H9 (cell line): ENCODE measurements at regions not wholly inside any gene's neighbourhood (a gene's known extent, or its start where the extent isn't known, plus 50 kb on each side); places are given as distances from the start of the nearest gene placed in this dataset.

ENCODE experiments used
- DNase-seq: peaks from one replicate; pipeline ENCODE4 v3.0.0-alpha.2; 2017
- H2AFZ ChIP-seq: one replicate; pipeline ENCODE4 v1.6.1; 2013; ENCODE audit warnings: mild to moderate bottlenecking, low read length, control low read depth, moderate library complexity
- H2AK5ac ChIP-seq: 2 replicates; pipeline ENCODE4 v1.6.1; 2013; ENCODE audit warnings: low read length, control low read depth, mixed read lengths; ENCODE audit not compliant: insufficient read length
- H2BK120ac ChIP-seq: one replicate; pipeline ENCODE4 v1.6.1; 2013; ENCODE audit warnings: low read depth, mild to moderate bottlenecking, low read length, control low read depth, inconsistent platforms; ENCODE audit not compliant: poor library complexity, severe bottlenecking
- H2BK12ac ChIP-seq: 2 replicates; pipeline ENCODE4 v1.6.1; 2013; ENCODE audit warnings: low read length, control low read depth, mixed read lengths, low read depth; ENCODE audit not compliant: insufficient read length
- H2BK15ac ChIP-seq: 2 replicates; pipeline ENCODE4 v1.6.1; 2013; ENCODE audit warnings: low read depth, low read length, control low read depth
- H2BK20ac ChIP-seq: one replicate; pipeline ENCODE4 v1.6.1; 2013; ENCODE audit warnings: low read depth, mild to moderate bottlenecking, low read length, control low read depth, inconsistent platforms; ENCODE audit not compliant: poor library complexity, severe bottlenecking
- H2BK5ac ChIP-seq: 2 replicates; pipeline ENCODE4 v1.6.1; 2013; ENCODE audit warnings: low read length, control low read depth, mixed read lengths; ENCODE audit not compliant: insufficient read length
- H3K14ac ChIP-seq: 2 replicates; pipeline ENCODE4 v1.6.1; 2013; ENCODE audit warnings: low read length, control low read depth; ENCODE audit not compliant: insufficient read depth
- H3K18ac ChIP-seq: 2 replicates; pipeline ENCODE4 v1.6.1; 2013; ENCODE audit warnings: low read depth, mild to moderate bottlenecking, mixed read lengths, low read length, control low read depth; ENCODE audit not compliant: insufficient read length
- H3K23ac ChIP-seq: 2 replicates; pipeline ENCODE4 v1.6.1; 2013; ENCODE audit warnings: low read length, control low read depth, mixed read lengths, low read depth; ENCODE audit not compliant: insufficient read length
- H3K23me2 ChIP-seq: 2 replicates; pipeline ENCODE4 v1.6.1; 2013; ENCODE audit warnings: low read depth, mild to moderate bottlenecking, mixed read lengths, low read length, control low read depth; ENCODE audit not compliant: insufficient read length, poor library complexity, severe bottlenecking
- H3K27ac ChIP-seq: 2 replicates; pipeline ENCODE4 v1.5.1; 2013; ENCODE audit warnings: low read length, control low read depth, mixed read lengths, low read depth; ENCODE audit not compliant: insufficient read length
- H3K27me3 ChIP-seq: 2 replicates; pipeline ENCODE4 v1.6.1; 2013; ENCODE audit warnings: low read length, control low read depth, inconsistent platforms; ENCODE audit not compliant: insufficient read depth
- H3K4ac ChIP-seq: 2 replicates; pipeline ENCODE4 v1.6.1; 2013; ENCODE audit warnings: low read depth, mild to moderate bottlenecking, control low read depth, inconsistent platforms, low read length, moderate library complexity
- H3K4me1 ChIP-seq: 2 replicates; pipeline ENCODE4 v1.6.1; 2013; ENCODE audit warnings: low read length, control low read depth, inconsistent platforms; ENCODE audit not compliant: insufficient read depth
- H3K4me2 ChIP-seq: 2 replicates; pipeline ENCODE4 v1.6.1; 2013; ENCODE audit warnings: low read length, control low read depth, mixed read lengths; ENCODE audit not compliant: insufficient read length, insufficient read depth
- H3K56ac ChIP-seq: 2 replicates; pipeline ENCODE4 v1.6.1; 2013; ENCODE audit warnings: low read depth, mild to moderate bottlenecking, mixed read lengths, low read length, control low read depth; ENCODE audit not compliant: insufficient read length
- H3K79me1 ChIP-seq: 2 replicates; pipeline ENCODE4 v1.6.1; 2013; ENCODE audit warnings: low read depth, mild to moderate bottlenecking, moderate library complexity, low read length, control low read depth, inconsistent platforms; ENCODE audit not compliant: insufficient read depth, poor library complexity, severe bottlenecking
- H3K79me2 ChIP-seq: 2 replicates; pipeline ENCODE4 v1.6.1; 2013; ENCODE audit warnings: low read length, control low read depth, inconsistent platforms; ENCODE audit not compliant: insufficient read depth
- H3K9ac ChIP-seq: 2 replicates; pipeline ENCODE4 v1.6.1; 2013; ENCODE audit warnings: low read length, control low read depth, mixed read lengths; ENCODE audit not compliant: insufficient read length; ENCODE audit errors: extremely low read depth
- H3K9me3 ChIP-seq: one replicate; pipeline ENCODE4 v1.6.1; 2013; ENCODE audit warnings: low read depth, low read length, inconsistent platforms; ENCODE audit not compliant: control insufficient read depth
- H3T11ph ChIP-seq: one replicate; pipeline ENCODE4 v1.6.1; 2013; ENCODE audit warnings: mild to moderate bottlenecking, low read length, control low read depth, inconsistent platforms
- H4K20me1 ChIP-seq: one replicate; pipeline ENCODE4 v1.6.1; 2013; ENCODE audit not compliant: control insufficient read depth, insufficient read length, insufficient read depth
- H4K5ac ChIP-seq: 2 replicates; pipeline ENCODE4 v1.6.1; 2013; ENCODE audit warnings: low read depth, mild to moderate bottlenecking, mixed read lengths, low read length, control low read depth; ENCODE audit not compliant: insufficient read length
- H4K8ac ChIP-seq: replicated peaks from 2 replicates; pipeline ENCODE4 v1.6.1; 2013; ENCODE audit warnings: low read length, control low read depth, mixed read lengths, low read depth; ENCODE audit not compliant: insufficient read length
- H4K91ac ChIP-seq: 2 replicates; pipeline ENCODE4 v1.6.1; 2013; ENCODE audit warnings: low read depth, mild to moderate bottlenecking, moderate library complexity, mixed read lengths, low read length, control low read depth; ENCODE audit not compliant: insufficient read length
- H3K27ac Mint-ChIP-seq, 3 experiments: 2 replicates in 2 of 3; 3 replicates in 1 of 3; pipeline ENCODE4 v1.8.0; 2020 to 2021; ENCODE audit warnings: mixed read lengths in 3 of 3, mild to moderate bottlenecking in 1 of 3, moderate library complexity in 1 of 3
- H3K27me3 Mint-ChIP-seq: 2 replicates; pipeline ENCODE4 v1.8.0; 2021; ENCODE audit warnings: low read depth, mild to moderate bottlenecking, moderate library complexity, mixed read lengths
- H3K36me3 Mint-ChIP-seq, 3 experiments: 2 replicates in 2 of 3; 3 replicates in 1 of 3; pipeline ENCODE4 v1.8.0; 2020 to 2021; ENCODE audit warnings: low read depth in 3 of 3, mixed read lengths in 3 of 3; ENCODE audit not compliant: insufficient read depth in 1 of 3
- H3K4me1 Mint-ChIP-seq, 2 experiments: 2 replicates each; pipeline ENCODE4 v1.8.0; 2020; ENCODE audit warnings: mixed read lengths in 2 of 2
- H3K4me3 Mint-ChIP-seq, 2 experiments: 2 replicates in 1 of 2; 3 replicates in 1 of 2; pipeline ENCODE4 v1.8.0; 2020 to 2021; ENCODE audit warnings: mild to moderate bottlenecking in 2 of 2, mixed read lengths in 2 of 2, moderate library complexity in 1 of 2
- H3K9me3 Mint-ChIP-seq, 2 experiments: 2 replicates in 1 of 2; 3 replicates in 1 of 2; pipeline ENCODE4 v1.8.0; 2020; ENCODE audit warnings: mild to moderate bottlenecking in 2 of 2, mixed read lengths in 2 of 2, moderate library complexity in 1 of 2
- WGBS: extraction: QIAGEN DNeasy Blood & Tissue Kit; methylation state at CpG from one replicate; pipeline ENCODE4 v1.1.7; 2013; ENCODE audit warnings: missing lambda C conversion rate, low lambda C conversion rate, mixed read lengths; ENCODE audit not compliant: insufficient read length; ENCODE audit errors: extremely low coverage; 5-methylcytosine and 5-hydroxymethylcytosine counted together
- TF ChIP-seq, protein P1 (sequence below): fragments of 200-600 bp; sonication (generic); conservative IDR thresholded peaks from 3 replicates; pipeline ENCODE4 v1.8.0; 2021; ENCODE audit warnings: antibody characterized with exemption, mild to moderate bottlenecking

DNA sequence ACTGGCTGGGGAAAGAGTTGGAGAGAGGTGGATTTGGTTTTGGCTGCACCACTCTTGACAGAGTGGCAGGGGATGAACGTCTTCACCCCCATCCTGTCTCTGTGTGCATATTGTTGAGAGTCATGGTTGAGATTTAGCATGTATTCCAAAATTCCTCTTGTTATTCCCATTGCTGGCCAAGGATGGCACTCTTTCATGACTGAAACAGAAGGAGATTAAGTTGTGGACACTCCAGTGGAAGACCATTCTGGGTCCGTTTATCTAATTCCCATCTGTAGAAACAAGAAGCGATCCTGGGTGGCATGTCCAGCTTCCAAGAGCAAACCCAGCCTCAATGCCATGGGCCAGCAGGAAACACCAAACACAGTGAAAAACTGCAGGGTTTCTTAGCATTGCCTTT is 469.0 kb upstream of the IGFBP3 start:
- no peak overlapping the region for H3K27ac Mint-ChIP-seq

More for the DNA sequence above, 469.0 kb upstream of the IGFBP3 start:
- no peak overlapping the region for H3K4me3 Mint-ChIP-seq
- H3K27me3 Mint-ChIP-seq = no peaks in the 10 kb centered on the region; the same call in 1 of the 2 replicates
- no peak overlapping the region for H3K23ac ChIP-seq
- H2BK5ac ChIP-seq = no peak overlapping the region
- H2AK5ac ChIP-seq = no peak overlapping the region
- no peak overlapping the region for H3K56ac ChIP-seq
- H4K8ac ChIP-seq = no peak overlapping the region
- no peaks in the 10 kb centered on the region for H3K9me3 ChIP-seq
- H3K79me1 ChIP-seq = no peaks in the 10 kb centered on the region
- no peak overlapping the region for H4K5ac ChIP-seq
- H3K14ac ChIP-seq = no peak overlapping the region
- no peak overlapping the region for H3T11ph ChIP-seq
- H3K36me3 Mint-ChIP-seq = no peaks in the 10 kb centered on the region
- WGBS = no CpG with 5 or more reads among the region's 3 CpGs
- no peak overlapping the region for H2BK20ac ChIP-seq
- no peaks in the 10 kb centered on the region for H3K79me2 ChIP-seq
- no peak overlapping the region for H3K9ac ChIP-seq
- no peak overlapping the region for H4K91ac ChIP-seq
- H3K9me3 Mint-ChIP-seq = no peaks in the 10 kb centered on the region; a peak in 4 of 5 replicates
- no peak overlapping the region for H2BK120ac ChIP-seq
- no peak overlapping the region for H3K18ac ChIP-seq
- H2BK15ac ChIP-seq = no peak overlapping the region
- no peaks in the 10 kb centered on the region for H4K20me1 ChIP-seq
- H2BK12ac ChIP-seq = no peak overlapping the region
- no peak for DNase-seq
- no peak overlapping the region for H3K4ac ChIP-seq
- no peaks in the 10 kb centered on the region for H3K27me3 ChIP-seq
- H3K4me1 ChIP-seq = no peaks in the 10 kb centered on the region
- no peak overlapping the region for H2AFZ ChIP-seq
- H3K4me1 Mint-ChIP-seq = no peaks in the 10 kb centered on the region
- H3K4me2 ChIP-seq = no peak overlapping the region
- TF ChIP-seq, protein P1, sequence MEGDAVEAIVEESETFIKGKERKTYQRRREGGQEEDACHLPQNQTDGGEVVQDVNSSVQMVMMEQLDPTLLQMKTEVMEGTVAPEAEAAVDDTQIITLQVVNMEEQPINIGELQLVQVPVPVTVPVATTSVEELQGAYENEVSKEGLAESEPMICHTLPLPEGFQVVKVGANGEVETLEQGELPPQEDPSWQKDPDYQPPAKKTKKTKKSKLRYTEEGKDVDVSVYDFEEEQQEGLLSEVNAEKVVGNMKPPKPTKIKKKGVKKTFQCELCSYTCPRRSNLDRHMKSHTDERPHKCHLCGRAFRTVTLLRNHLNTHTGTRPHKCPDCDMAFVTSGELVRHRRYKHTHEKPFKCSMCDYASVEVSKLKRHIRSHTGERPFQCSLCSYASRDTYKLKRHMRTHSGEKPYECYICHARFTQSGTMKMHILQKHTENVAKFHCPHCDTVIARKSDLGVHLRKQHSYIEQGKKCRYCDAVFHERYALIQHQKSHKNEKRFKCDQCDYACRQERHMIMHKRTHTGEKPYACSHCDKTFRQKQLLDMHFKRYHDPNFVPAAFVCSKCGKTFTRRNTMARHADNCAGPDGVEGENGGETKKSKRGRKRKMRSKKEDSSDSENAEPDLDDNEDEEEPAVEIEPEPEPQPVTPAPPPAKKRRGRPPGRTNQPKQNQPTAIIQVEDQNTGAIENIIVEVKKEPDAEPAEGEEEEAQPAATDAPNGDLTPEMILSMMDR = no peak; the same call in 2 of the 3 replicates
- H3K23me2 ChIP-seq = no peaks in the 10 kb centered on the region
- no peak overlapping the region for H3K27ac ChIP-seq
